Tibial nerve (tissue), 4 donors: ENCODE measurements at regions not wholly inside any gene's neighbourhood (a gene's known extent, or its start where the extent isn't known, plus 50 kb on each side); places are given as distances from the start of the nearest gene placed in this dataset.
"Not testable (repeated sequence)": the region's sequence is repeated elsewhere in the genome, so short reads cannot be mapped to it uniquely, and the experiment has no call there.

Source experiments
- CTCF ChIP-seq, 5 experiments: fragments of 200-600 bp in 3 of 5; fragments of 450-650 bp in 2 of 5; sonication (generic) in 3 of 5; IDR thresholded peaks; one replicate each; pipeline ENCODE4 v1.5.1; 2016 to 2019; ENCODE audit warnings: antibody characterized with exemption in 5 of 5, mild to moderate bottlenecking in 3 of 5, moderate library complexity in 2 of 5
- EP300 ChIP-seq, 2 donors: sonication (generic); formaldehyde crosslinking; IDR thresholded peaks; one replicate each; pipeline ENCODE4 v1.6.1; 2017; ENCODE audit warnings: antibody characterized with exemption in 2 of 2, mild to moderate bottlenecking in 1 of 2
- POLR2A ChIP-seq, 2 donors: fragments of 450-650 bp; IDR thresholded peaks; one replicate each; pipeline ENCODE4 v1.6.1; 2017; ENCODE audit warnings: antibody characterized with exemption in 2 of 2, mild to moderate bottlenecking in 2 of 2, moderate library complexity in 2 of 2

- TF ChIP-seq CTCF, POLR2A, EP300 (IDR thresholded peaks at IDR 0.05): not testable (repeated sequence)
These were observed 435.3 kb upstream of the STEAP1 start for GRCh38 chr7:89718941-89719340.
